ENCODE measurements at regions not wholly inside any gene's neighbourhood (a gene's known extent, or its start where the extent isn't known, plus 50 kb on each side); places are given as distances from the start of the nearest gene placed in this dataset.
"Not testable (repeated sequence)": the region's sequence is repeated elsewhere in the genome, so short reads cannot be mapped to it uniquely, and the experiment has no call there.

GRCh38 chr9:97176206-97176605, 131.3 kb upstream of the CCDC180 start:
- DNase-seq: no peak

DNA sequence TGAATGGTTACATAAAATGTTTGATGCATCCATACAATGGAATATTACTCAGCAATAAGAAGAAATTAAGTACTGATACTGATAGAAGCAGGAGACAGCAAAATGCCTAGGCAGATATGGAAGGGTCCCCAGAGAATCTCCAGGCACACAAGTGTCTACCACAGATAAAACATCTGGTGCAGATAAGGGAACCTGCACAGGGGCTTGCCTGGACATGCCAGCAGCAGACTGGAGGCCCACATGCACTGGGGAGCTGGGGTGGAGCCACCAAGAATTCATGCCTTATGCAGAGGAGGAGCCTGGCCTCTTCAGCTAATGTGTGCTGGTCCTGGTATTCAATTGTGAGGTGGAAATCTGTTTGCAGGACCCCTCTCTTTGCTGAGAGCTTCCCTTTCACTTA, 129.2 kb upstream of the CTSV start:
- not testable (repeated sequence) for DNase-seq

DNA sequence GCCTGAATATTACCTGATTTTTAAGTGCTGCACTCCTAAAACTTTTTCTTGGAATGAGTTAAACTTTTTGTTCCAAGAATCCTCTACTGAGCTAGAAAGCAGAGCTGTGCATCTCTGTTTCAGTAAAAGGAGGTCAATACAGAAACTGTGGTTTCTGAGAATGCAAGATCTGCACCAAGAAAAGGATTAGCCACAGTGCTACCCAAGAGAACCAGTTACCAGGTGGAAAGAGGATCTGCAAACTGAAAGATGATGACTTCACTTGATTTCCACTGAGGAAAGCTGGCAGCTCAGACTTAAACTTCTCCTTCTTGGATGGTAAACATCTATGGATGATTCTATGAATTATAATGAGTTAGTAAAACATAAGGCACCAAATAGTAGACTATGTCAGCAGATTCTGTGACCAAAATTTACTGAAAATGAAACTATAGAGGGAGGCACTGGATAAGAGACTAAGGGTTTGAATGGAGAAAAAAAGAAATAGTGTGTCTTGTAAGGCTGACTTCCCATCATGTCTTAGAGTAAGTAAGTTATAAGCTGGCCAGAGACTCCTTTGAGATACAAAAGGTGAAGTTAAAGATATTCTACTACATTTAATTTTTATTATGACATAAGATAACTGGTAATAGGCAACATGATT, 127.7 kb upstream of the CTSV start:
- DNase-seq: not testable (repeated sequence)

- DNase-seq: no peak
Observed at GRCh38 chr9:97160255-97160654, 121.3 kb upstream of the CTSV start.

- DNase-seq: not testable (repeated sequence)
Observed at GRCh38 chr9:97158722-97159121, 119.8 kb upstream of the CTSV start.

DNA sequence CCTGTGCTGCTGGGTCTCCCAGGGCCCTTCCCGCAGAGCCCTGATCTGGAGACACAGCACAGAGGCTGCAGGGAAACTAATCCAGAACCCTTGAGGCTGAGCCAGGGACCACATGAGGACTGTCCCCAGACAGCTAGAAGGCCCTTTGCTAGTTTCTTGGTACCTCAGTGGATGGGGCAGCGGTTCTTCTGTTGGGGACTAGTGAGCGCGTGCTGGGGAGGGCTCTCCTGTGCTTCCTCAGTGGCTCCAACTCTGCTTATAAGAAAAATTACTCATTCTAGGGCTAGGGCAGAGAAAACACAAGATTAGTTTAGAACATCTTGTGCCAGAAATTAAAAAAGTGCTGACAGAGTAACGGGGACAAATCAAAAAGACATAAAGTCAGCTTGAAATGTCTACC, 116.5 kb upstream of the CTSV start:
- not testable (repeated sequence) for DNase-seq

DNA sequence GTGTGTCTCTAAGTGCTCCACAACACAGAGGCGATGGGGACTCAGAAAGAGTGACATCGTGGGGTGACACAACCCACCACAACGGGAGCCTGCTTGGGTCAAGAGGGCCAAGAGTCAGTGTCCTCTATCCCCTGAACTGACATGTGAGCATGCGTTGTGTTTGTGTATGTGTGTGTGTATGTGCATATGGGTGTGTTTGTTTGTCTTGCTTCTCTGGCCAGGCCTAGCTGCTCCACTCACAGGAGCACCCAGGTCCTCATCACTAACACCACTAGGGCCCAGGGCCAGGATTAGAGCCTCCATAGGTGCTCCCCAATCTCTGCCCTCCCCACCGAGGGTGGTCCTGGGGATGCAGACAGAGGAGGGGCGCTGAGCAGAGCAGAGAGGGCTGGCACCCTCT, 115.0 kb upstream of the CTSV start:
- no peak for DNase-seq

DNA sequence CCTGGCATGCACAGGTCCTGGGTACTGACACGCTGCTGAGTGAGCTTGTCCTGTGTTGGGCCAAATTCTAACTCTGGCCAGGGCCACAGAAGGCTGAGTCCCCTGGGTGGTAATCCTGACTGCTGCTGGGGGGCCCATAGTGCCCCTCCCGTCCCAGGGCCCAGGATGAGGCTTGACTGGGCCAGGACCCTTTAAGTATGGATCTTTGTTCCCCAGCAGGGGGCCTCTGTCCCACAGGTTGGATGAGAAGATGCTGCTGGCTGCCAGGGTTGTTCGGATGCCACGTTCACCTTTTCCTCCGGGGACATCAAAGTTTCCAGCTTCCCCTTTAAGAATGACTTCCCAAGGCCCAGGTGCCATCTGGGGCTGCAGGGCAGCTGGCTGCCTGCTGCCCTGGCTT, 114.2 kb upstream of the CTSV start:
- DNase-seq: not testable (repeated sequence)

- not testable (repeated sequence) for DNase-seq
Observed at GRCh38 chr9:97150471-97150870, 111.5 kb upstream of the CTSV start.

GRCh38 chr9:97148428-97148827, 109.5 kb upstream of the CTSV start:
- DNase-seq: not testable (repeated sequence)

DNA sequence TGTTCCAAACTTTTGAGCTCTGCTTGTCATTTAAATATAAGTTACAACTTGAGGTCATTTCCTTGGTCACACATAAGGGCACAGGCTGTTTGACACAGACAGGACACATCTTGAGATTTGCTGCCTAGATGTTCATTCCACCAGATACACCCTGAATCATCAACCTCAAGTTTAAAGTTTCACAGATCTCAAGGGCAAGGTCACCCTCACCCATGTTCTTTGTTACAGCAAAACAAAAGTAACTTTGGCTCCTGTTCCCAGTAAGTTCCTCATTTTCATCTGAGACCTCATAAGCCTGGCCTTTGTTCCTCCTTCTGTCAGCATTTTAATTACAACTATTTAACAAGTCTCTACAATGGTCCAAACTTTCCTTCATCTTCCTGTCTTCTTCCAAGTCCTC, 106.7 kb upstream of the CTSV start:
- not testable (repeated sequence) for DNase-seq

- DNase-seq: no peak
Observed at GRCh38 chr9:97140566-97140965, 101.6 kb upstream of the CTSV start.

- DNase-seq: no peak
Observed at GRCh38 chr9:97136421-97136820, 97.5 kb upstream of the CTSV start.

GRCh38 chr9:97133966-97134365, 95.0 kb upstream of the CTSV start:
- not testable (repeated sequence) for DNase-seq

GRCh38 chr9:97132865-97133264, 93.9 kb upstream of the CTSV start:
- no peak for DNase-seq

- DNase-seq: not testable (repeated sequence)
Observed at GRCh38 chr9:97130864-97131263, 91.9 kb upstream of the CTSV start.

- DNase-seq: not testable (repeated sequence)
Observed at GRCh38 chr9:97130387-97130786, 91.4 kb upstream of the CTSV start.

GRCh38 chr9:97128919-97129318, 90.0 kb upstream of the CTSV start:
- DNase-seq: no peak

GRCh38 chr9:97124256-97124655, 85.3 kb upstream of the CTSV start:
- DNase-seq: no peak

DNA sequence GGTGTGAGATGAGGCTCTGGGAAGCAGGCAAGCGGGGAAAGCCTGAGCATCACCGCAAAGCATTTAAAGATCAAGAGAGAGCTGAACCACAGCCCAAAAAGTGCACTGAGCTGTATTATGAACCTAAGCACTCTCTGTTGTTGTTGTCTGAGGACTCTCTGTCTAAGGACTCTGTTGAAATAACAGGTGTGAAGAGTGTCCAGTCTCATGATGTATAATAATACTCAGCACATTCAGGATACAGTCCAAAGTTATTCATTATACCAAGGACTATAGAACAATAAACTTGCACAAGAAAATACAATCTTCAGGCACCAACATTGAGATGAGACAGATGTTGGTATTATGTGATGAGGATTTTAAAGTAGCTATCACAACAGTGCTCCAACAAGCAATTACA, 71.8 kb upstream of the CTSV start:
- no peak for DNase-seq

- peak; percentile 25 for DNase-seq
Observed at GRCh38 chr9:97109194-97109811, 70.4 kb upstream of the CTSV start.

DNA sequence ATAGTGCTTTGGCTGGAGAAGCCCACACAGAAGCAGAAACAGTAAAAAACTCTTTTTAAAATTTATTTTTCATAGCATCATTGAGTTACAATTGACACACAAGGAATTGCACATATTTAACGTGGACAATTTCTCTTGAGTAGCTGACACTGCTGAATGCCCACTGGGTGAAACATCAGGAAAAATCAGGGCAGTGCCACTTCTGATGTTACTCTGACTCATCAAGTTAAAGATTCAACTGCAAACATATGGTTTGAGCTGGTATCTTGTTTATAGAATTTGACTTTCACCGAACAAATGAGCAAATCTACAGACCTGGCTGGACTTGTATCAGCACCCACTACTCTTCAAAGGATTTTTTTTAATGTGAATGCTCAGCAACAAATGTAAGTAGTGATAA, 66.3 kb upstream of the CTSV start:
- DNase-seq: not testable (repeated sequence)

DNA sequence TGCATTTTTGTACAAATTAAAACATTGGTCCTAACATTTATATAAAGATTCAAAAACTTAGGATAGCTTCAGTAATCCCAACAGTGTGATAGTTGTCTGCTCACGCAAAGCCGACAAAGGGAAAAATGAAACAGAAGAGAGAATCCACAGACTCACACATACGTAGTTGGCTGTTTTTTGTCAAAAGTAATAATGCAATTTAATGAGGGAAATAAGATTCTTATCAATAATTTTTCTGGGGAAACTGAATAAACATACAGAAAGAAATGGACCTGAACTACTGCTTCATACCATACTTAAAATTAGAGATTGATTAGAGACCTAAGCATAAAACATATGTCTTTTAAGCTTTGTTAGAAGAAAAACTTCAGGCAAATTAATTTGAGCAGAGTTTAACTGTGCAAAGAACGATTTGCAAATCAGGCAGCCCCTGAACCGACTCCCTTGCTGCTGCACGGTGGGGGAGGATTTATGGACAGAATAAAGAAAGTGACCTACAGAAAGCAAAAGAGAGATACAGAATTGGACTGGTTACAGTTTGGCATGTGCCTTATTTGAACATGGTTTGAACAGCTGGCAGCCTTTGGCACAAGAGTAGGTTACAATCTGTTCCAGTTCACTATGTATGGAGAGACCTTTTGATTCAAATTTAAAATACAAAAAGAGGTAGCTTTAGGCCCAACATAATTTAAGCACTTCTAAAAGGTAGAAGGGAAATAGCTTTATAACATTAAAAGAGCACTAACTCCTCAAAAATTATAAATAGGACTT, 64.9 kb upstream of the CTSV start:
- not testable (repeated sequence) for DNase-seq

DNA sequence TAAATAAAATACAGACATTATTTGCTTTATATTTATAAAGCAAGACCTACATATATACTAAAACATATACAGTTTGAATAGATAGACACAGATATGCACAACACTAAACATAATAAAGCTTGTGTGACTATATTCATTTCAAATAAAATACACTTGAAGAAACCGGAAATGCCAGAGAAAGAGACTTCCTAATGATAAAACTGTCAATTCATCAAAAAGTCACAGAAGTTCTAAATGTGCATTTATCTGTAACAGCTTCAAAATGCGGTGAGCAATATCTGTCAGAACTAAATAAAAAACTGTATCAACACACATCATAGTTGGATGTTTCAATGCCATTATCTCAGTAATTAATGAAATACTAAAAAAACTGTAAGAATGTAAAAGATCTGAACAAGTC, 60.6 kb upstream of the CTSV start:
- DNase-seq: not testable (repeated sequence)

Measured in CD4-positive, alpha-beta T cell treated with Interleukin-21 for 1 hour (primary cell).